ENCODE measurements at regions not wholly inside any gene's neighbourhood (a gene's known extent, or its start where the extent isn't known, plus 50 kb on each side); places are given as distances from the start of the nearest gene placed in this dataset.

- H3K4me3 ChIP-seq: no peak overlapping the region
- H3K9me3 ChIP-seq: no peaks in the 10 kb centered on the region
- TF ChIP-seq, protein P1, sequence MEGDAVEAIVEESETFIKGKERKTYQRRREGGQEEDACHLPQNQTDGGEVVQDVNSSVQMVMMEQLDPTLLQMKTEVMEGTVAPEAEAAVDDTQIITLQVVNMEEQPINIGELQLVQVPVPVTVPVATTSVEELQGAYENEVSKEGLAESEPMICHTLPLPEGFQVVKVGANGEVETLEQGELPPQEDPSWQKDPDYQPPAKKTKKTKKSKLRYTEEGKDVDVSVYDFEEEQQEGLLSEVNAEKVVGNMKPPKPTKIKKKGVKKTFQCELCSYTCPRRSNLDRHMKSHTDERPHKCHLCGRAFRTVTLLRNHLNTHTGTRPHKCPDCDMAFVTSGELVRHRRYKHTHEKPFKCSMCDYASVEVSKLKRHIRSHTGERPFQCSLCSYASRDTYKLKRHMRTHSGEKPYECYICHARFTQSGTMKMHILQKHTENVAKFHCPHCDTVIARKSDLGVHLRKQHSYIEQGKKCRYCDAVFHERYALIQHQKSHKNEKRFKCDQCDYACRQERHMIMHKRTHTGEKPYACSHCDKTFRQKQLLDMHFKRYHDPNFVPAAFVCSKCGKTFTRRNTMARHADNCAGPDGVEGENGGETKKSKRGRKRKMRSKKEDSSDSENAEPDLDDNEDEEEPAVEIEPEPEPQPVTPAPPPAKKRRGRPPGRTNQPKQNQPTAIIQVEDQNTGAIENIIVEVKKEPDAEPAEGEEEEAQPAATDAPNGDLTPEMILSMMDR (IDR thresholded peaks at IDR 0.05): no peak
- TF ChIP-seq EP300 (IDR thresholded peaks at IDR 0.05): no peak
- no peak for TF ChIP-seq POLR2A (IDR thresholded peaks at IDR 0.05)
- no peak for TF ChIP-seq POLR2AphosphoS5 (IDR thresholded peaks at IDR 0.05)
- no peaks in the 10 kb centered on the region for H3K27me3 ChIP-seq
- peaks cover 0 to 19% (median 13%) of the 10 kb centered on the region in 4 donors for H3K4me1 ChIP-seq
- H3K27ac ChIP-seq: no peak overlapping the region
- DNase-seq: no peak
- intact Hi-C loops (cut with DNase I; ENCODE audit: low total_unique reads): no loop called here
- no peaks in the 10 kb centered on the region for H3K36me3 ChIP-seq
- 77 to 94% (median 86%) methylated on average over 1 of the region's 1 CpG for WGBS, 5 donors
These were observed 88.4 kb downstream of the SEMA4F start for GRCh38 chr2:74742471-74742870.

- TF ChIP-seq EP300 (IDR thresholded peaks at IDR 0.05) (no peak), POLR2A (IDR thresholded peaks at IDR 0.05) (no peak), POLR2AphosphoS5 (IDR thresholded peaks at IDR 0.05) (no peak)
- TF ChIP-seq, protein P1 (IDR thresholded peaks at IDR 0.05): no peak
- Histone ChIP-seq H3K27ac (no peak overlapping the region), H3K4me1 (peaks cover 0 to 19% (median 13%) of the 10 kb centered on the region in 4 donors), H3K36me3 (no peaks in the 10 kb centered on the region), H3K27me3 (no peaks in the 10 kb centered on the region), H3K4me3 (no peak overlapping the region), H3K9me3 (no peaks in the 10 kb centered on the region)
- DNase-seq: no peak
- intact Hi-C loops (cut with DNase I; ENCODE audit: low total_unique reads): no loop called here
- WGBS, 5 donors: 54 to 73% (median 66%) methylated on average over 5 of the region's 5 CpGs
These were observed 89.0 kb downstream of the SEMA4F start for GRCh38 chr2:74743039-74743438.

- TF ChIP-seq POLR2A (IDR thresholded peaks at IDR 0.05) (no peak), POLR2AphosphoS5 (IDR thresholded peaks at IDR 0.05) (no peak)
- TF ChIP-seq, protein P1 (IDR thresholded peaks at IDR 0.05): no peak
- H3K9me3 ChIP-seq: no peaks in the 10 kb centered on the region
- no peak overlapping the region for H3K4me3 ChIP-seq
- no peaks in the 10 kb centered on the region for H3K36me3 ChIP-seq
- H3K27me3 ChIP-seq: no peaks in the 10 kb centered on the region
- WGBS, 5 donors: 80 to 88% (median 86%) methylated on average over 7 of the region's 7 CpGs
- H3K4me1 ChIP-seq: peaks cover 0 to 19% (median 13%) of the 10 kb centered on the region in 4 donors
- DNase-seq: no peak
- no peak overlapping the region for H3K27ac ChIP-seq
- intact Hi-C loops (cut with DNase I; ENCODE audit: low total_unique reads): no loop called here
These were observed 89.7 kb downstream of the SEMA4F start for GRCh38 chr2:74743778-74744177.

- no peak overlapping the region for H3K27ac ChIP-seq
- H3K36me3 ChIP-seq: no peaks in the 10 kb centered on the region
- no peak for DNase-seq
- H3K27me3 ChIP-seq: no peaks in the 10 kb centered on the region
- intact Hi-C loops (cut with DNase I; ENCODE audit: low total_unique reads): no loop called here
- H3K9me3 ChIP-seq: no peaks in the 10 kb centered on the region
- peaks cover 0 to 19% (median 13%) of the 10 kb centered on the region in 4 donors for H3K4me1 ChIP-seq
- no peak overlapping the region for H3K4me3 ChIP-seq
- 43 to 73% (median 50%) methylated on average over 4 of the region's 4 CpGs for WGBS, 5 donors
- TF ChIP-seq EP300 (IDR thresholded peaks at IDR 0.05) (no peak), POLR2AphosphoS5 (IDR thresholded peaks at IDR 0.05) (no peak), POLR2A (IDR thresholded peaks at IDR 0.05) (no peak)
- TF ChIP-seq, protein P1 (IDR thresholded peaks at IDR 0.05): no peak
These were observed 89.0 kb upstream of the HK2 start for GRCh38 chr2:74744731-74745515.

All from stomach (tissue), 8 donors.